GM10266 (cell line): ENCODE measurements at regions not wholly inside any gene's neighbourhood (a gene's known extent, or its start where the extent isn't known, plus 50 kb on each side); places are given as distances from the start of the nearest gene placed in this dataset.

ENCODE experiments used
- DNase-seq: peaks from one replicate; pipeline ENCODE4 v3.0.0; 2012; ENCODE audit errors: extremely low spot score
- CTCF ChIP-seq: IDR thresholded peaks from 2 replicates; pipeline ENCODE4 v1.5.1; 2012; ENCODE audit warnings: mild to moderate bottlenecking, low read depth; ENCODE audit not compliant: control insufficient read depth, insufficient read depth; ENCODE audit errors: missing control alignments

GRCh38 chr9:134258332-134258731 is 67.9 kb upstream of the RXRA start:
- no peak for DNase-seq
- TF ChIP-seq CTCF: no peak

- no peak for TF ChIP-seq CTCF
- no peak for DNase-seq
These were observed 67.3 kb upstream of the RXRA start for GRCh38 chr9:134258828-134259546.

DNA sequence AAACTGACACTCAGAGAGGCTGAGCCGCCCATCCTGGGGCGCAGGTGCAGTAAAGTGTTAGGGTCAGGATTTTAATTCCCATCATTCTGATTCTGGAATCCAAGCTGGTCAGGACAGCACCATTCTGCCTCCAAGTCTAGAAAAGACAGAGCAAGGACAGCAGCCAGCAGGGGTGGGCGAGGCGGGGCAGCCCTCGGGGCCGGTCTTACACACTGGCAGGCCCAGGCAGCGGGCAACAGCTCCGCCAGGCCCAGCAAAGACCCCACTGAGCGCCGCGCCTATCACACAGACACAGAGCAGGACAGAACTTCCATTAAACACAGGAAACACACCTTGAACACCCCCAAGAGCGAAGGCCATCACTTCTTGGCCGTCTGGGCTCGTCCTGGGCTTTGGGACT is 66.5 kb upstream of the RXRA start:
- DNase-seq: no peak
- TF ChIP-seq CTCF: no peak

GRCh38 chr9:134260801-134261200 is 65.5 kb upstream of the RXRA start:
- TF ChIP-seq CTCF: no peak
- DNase-seq: no peak

DNA sequence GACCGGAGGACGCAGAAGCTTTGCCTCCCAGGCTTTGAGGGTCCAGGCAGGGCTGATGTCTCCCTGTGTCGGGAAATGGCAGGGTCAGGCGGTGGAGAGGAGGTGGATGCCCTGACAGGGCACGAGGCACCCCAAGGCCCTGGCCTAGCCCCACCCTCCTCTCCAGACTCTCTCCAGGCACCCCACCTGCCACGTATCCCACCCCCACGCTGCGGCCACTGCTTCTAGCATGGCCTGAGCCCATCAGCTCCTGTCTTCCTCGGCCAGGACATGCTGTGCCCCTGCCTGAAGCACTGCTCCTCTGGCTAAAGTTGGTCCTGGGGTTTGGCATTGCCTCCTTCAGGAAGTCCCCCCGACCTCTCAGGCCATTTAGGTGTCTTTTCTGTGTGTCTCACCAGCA is 64.2 kb upstream of the RXRA start:
- no peak for TF ChIP-seq CTCF

GRCh38 chr9:134263596-134263995 is 62.7 kb upstream of the RXRA start:
- no peak for DNase-seq
- no peak for TF ChIP-seq CTCF

More for the DNA sequence above, 64.2 kb upstream of the RXRA start:
- DNase-seq: no peak

DNA sequence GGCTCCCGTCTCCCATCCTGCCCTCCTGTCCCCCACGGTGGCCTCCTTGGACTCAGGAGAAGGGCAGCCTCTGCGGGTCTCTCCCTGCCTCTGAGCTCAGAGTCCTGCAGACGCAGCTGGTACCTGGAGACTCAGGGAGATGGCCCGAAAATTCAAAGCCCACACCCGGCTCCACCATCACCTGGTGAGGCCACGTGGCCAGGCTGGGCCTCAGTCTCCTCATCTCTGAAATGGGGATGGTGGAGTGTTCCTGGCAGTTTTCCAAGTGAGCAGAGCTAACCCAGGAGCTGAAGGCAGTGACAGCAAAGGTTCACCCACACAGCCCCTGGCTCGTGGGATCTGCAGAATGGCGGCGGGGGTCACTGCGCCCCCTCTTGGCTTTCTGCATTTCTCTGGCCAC is 62.1 kb upstream of the RXRA start:
- no peak for DNase-seq
- no peak for TF ChIP-seq CTCF
